H1 (cell line): ENCODE measurements at regions not wholly inside any gene's neighbourhood (a gene's known extent, or its start where the extent isn't known, plus 50 kb on each side); places are given as distances from the start of the nearest gene placed in this dataset.

Experiments
- CTCF ChIA-PET: fragments of 300-600 bp; sonication (Branson Sonifier 250); formaldehyde crosslinking; loops from one replicate; lab custom pipeline; 2021; ENCODE audit not compliant: partially characterized antibody; lab: Charles Lee
- POLR2A ChIA-PET: fragments of 300-600 bp; sonication (Branson Sonifier 250); formaldehyde crosslinking; loops from one replicate; lab custom pipeline; 2021; ENCODE audit warnings: inconsistent platforms; ENCODE audit not compliant: partially characterized antibody; lab: Charles Lee
- DNase-seq, 2 experiments: peaks; one replicate each; pipeline versions ENCODE4 v3.0.0 to v3.0.0-alpha.2; 2010 to 2022; ENCODE audit warnings: low spot score in 2 of 2, low read depth in 1 of 2, mixed read lengths in 1 of 2
- FAIRE-seq: peaks from 2 replicates; lab custom pipeline; 2011; peaks lifted over from hg19 to GRCh38; lab: Jason Lieb, UNC
- H2AFZ ChIP-seq: 2 replicates; pipeline ENCODE4 v1.8.1; 2012; ENCODE audit warnings: low read length, inconsistent platforms
- H2AK5ac ChIP-seq: 2 replicates; pipeline ENCODE4 v1.6.1; 2013; ENCODE audit warnings: low read depth, low read length
- H2BK120ac ChIP-seq: replicated peaks from 2 replicates; pipeline ENCODE3; 2013; ENCODE audit warnings: low read depth, low read length, inconsistent platforms
- H2BK12ac ChIP-seq: 2 replicates; pipeline ENCODE4 v1.6.1; 2013; ENCODE audit warnings: low read depth, low read length
- H2BK15ac ChIP-seq: 2 replicates; pipeline ENCODE4 v1.6.1; 2013; ENCODE audit warnings: low read length
- H2BK20ac ChIP-seq: 2 replicates; pipeline ENCODE4 v1.6.1; 2013; ENCODE audit warnings: low read length
- H2BK5ac ChIP-seq: 2 replicates; pipeline ENCODE4 v1.6.1; 2013; ENCODE audit warnings: low read depth, low read length
- H3K14ac ChIP-seq: 2 replicates; pipeline ENCODE4 v1.6.1; 2013; ENCODE audit warnings: inconsistent platforms; ENCODE audit not compliant: insufficient read length
- H3K18ac ChIP-seq: 2 replicates; pipeline ENCODE4 v1.6.1; 2013; ENCODE audit warnings: low read length; ENCODE audit errors: extremely low read depth
- H3K23ac ChIP-seq: 2 replicates; pipeline ENCODE4 v1.6.1; 2013; ENCODE audit warnings: inconsistent platforms; ENCODE audit not compliant: insufficient read length
- H3K23me2 ChIP-seq: 2 replicates; pipeline ENCODE4 v1.6.1; 2013; ENCODE audit warnings: low read depth, low read length
- H3K27ac ChIP-seq: 2 replicates; pipeline ENCODE4 v1.6.1; 2011; ENCODE audit warnings: low read depth, low read length, inconsistent platforms
- H3K27me3 ChIP-seq, 4 experiments: replicated peaks in 1 of 4; 1 replicate in 1 of 4; 2 replicates in 3 of 4; pipeline versions ENCODE4 v1.6.1 to v1.8.1; 2011 to 2013; ENCODE audit warnings: low read length in 3 of 4, mild to moderate bottlenecking in 3 of 4, inconsistent platforms in 2 of 4, mixed read lengths in 2 of 4, moderate library complexity in 1 of 4; ENCODE audit not compliant: control insufficient read depth in 3 of 4, insufficient read depth in 3 of 4; ENCODE audit errors: extremely low read depth in 1 of 4
- H3K36me3 ChIP-seq, 4 experiments: 2 replicates each; pipeline versions ENCODE4 v1.6.1 to v1.8.1; 2011 to 2013; ENCODE audit warnings: mild to moderate bottlenecking in 4 of 4, low read length in 3 of 4, moderate library complexity in 2 of 4, control low read depth in 1 of 4, inconsistent platforms in 1 of 4; ENCODE audit not compliant: insufficient read depth in 4 of 4, control insufficient read depth in 2 of 4
- H3K4ac ChIP-seq: replicated peaks from 2 replicates; pipeline ENCODE3; 2013; ENCODE audit warnings: low read length, low read depth, mixed read lengths, inconsistent platforms; ENCODE audit not compliant: insufficient read length
- H3K4me1 ChIP-seq, 4 experiments: replicated peaks in 1 of 4; 1 replicate in 1 of 4; 2 replicates in 3 of 4; pipeline versions ENCODE4 v1.6.1 to v1.8.1; 2011 to 2013; ENCODE audit warnings: low read length in 3 of 4, inconsistent platforms in 2 of 4, mixed read lengths in 1 of 4; ENCODE audit not compliant: insufficient read depth in 4 of 4, control insufficient read depth in 3 of 4
- H3K4me2 ChIP-seq, 2 experiments: 2 replicates each; pipeline versions ENCODE4 v1.6.1 to v1.8.1; 2011 to 2013; ENCODE audit warnings: low read depth in 2 of 2, low read length in 2 of 2, control low read depth in 1 of 2, inconsistent platforms in 1 of 2, mild to moderate bottlenecking in 1 of 2; ENCODE audit not compliant: insufficient read depth in 1 of 2
- H3K4me3 ChIP-seq, 4 experiments: fragments of 200-600, 300-600 bp in 1 of 4; sonication (generic), shearing (Covaris generic), sonication (Bioruptor Twin) in 1 of 4; 2 replicates each; pipeline versions ENCODE4 v1.5.1 to v1.8.1; 2011 to 2016; ENCODE audit warnings: low read length in 4 of 4, low read depth in 3 of 4, control low read depth in 2 of 4, inconsistent platforms in 2 of 4, mild to moderate bottlenecking in 2 of 4, mixed read lengths in 1 of 4, moderate library complexity in 1 of 4; ENCODE audit not compliant: insufficient read depth in 2 of 4; ENCODE audit errors: extremely low read depth in 1 of 4
- H3K56ac ChIP-seq: replicated peaks from 2 replicates; pipeline ENCODE3; 2013; ENCODE audit warnings: low read depth, mild to moderate bottlenecking, mixed read lengths, low read length, inconsistent platforms; ENCODE audit not compliant: insufficient read length
- H3K79me1 ChIP-seq: 2 replicates; pipeline ENCODE4 v1.6.1; 2013; ENCODE audit warnings: low read depth, low read length, control low read depth
- H3K79me2 ChIP-seq, 2 experiments: 2 replicates each; pipeline versions ENCODE4 v1.6.1 to v1.8.1; 2012 to 2013; ENCODE audit warnings: low read length in 2 of 2, mild to moderate bottlenecking in 2 of 2, inconsistent platforms in 1 of 2; ENCODE audit not compliant: insufficient read depth in 2 of 2, control insufficient read depth in 1 of 2
- H3K9ac ChIP-seq, 4 experiments: replicated peaks in 1 of 4; 1 replicate in 1 of 4; 2 replicates in 3 of 4; pipeline versions ENCODE4 v1.6.1 to v1.8.1; 2011 to 2013; ENCODE audit warnings: low read depth in 3 of 4, low read length in 3 of 4, control low read depth in 2 of 4, mild to moderate bottlenecking in 2 of 4, moderate library complexity in 2 of 4, inconsistent platforms in 1 of 4; ENCODE audit errors: extremely low read depth in 1 of 4
- H3K9me3 ChIP-seq, 2 experiments: 2 replicates each; pipeline versions ENCODE4 v1.6.1 to v1.8.1; 2012 to 2013; ENCODE audit warnings: mild to moderate bottlenecking in 2 of 2, moderate library complexity in 2 of 2, control low read depth in 1 of 2, inconsistent platforms in 1 of 2, low read depth in 1 of 2, low read length in 1 of 2, mixed read lengths in 1 of 2; ENCODE audit not compliant: insufficient read depth in 2 of 2
- H4K20me1 ChIP-seq, 2 experiments: replicated peaks in 1 of 2; 2 replicates each; pipeline versions ENCODE3 to v1.8.1; 2011 to 2013; ENCODE audit warnings: inconsistent platforms in 2 of 2, low read length in 2 of 2, mild to moderate bottlenecking in 1 of 2; ENCODE audit not compliant: insufficient read depth in 2 of 2, control insufficient read depth in 1 of 2
- H4K5ac ChIP-seq: 2 replicates; pipeline ENCODE4 v1.6.1; 2013; ENCODE audit warnings: low read length, low read depth, mixed read lengths, inconsistent platforms; ENCODE audit not compliant: insufficient read length
- H4K8ac ChIP-seq: 2 replicates; pipeline ENCODE4 v1.8.0; 2013; ENCODE audit warnings: mild to moderate bottlenecking, moderate library complexity, low read length, inconsistent platforms; ENCODE audit not compliant: insufficient read depth; ENCODE audit errors: extremely low read depth
- H4K91ac ChIP-seq: replicated peaks from 2 replicates; pipeline ENCODE3; 2013; ENCODE audit warnings: low read length, mixed read lengths, inconsistent platforms; ENCODE audit not compliant: insufficient read length
- FOSL1 ChIP-seq: IDR thresholded peaks from 2 replicates; pipeline ENCODE4 v1.6.1; 2011; ENCODE audit warnings: mild to moderate bottlenecking, low read depth, low read length, moderate library complexity; ENCODE audit not compliant: insufficient read depth
- RAD21 ChIP-seq, 2 experiments: IDR thresholded peaks in 1 of 2; conservative IDR thresholded peaks in 1 of 2; 2 replicates each; pipeline ENCODE4 v1.6.1; 2011; ENCODE audit warnings: low read depth in 2 of 2, low read length in 2 of 2, improper control_type of control experiment in 1 of 2, inconsistent platforms in 1 of 2, mild to moderate bottlenecking in 1 of 2, moderate library complexity in 1 of 2
- WGBS, 2 experiments: shearing (Covaris generic) in 1 of 2; methylation state at CpG; one replicate each; pipeline versions ENCODE4 v1.1.6 to v1.1.7; 2013 to 2015; ENCODE audit warnings: low lambda C conversion rate in 2 of 2, mixed read lengths in 2 of 2, inconsistent platforms in 1 of 2, low coverage in 1 of 2, missing lambda C conversion rate in 1 of 2; ENCODE audit not compliant: insufficient replicate concordance in 2 of 2, insufficient coverage in 1 of 2, insufficient read length in 1 of 2; ENCODE audit errors: extremely low coverage in 1 of 2, missing lambda C conversion rate in 1 of 2; 5-methylcytosine and 5-hydroxymethylcytosine counted together
- TF ChIP-seq, protein P1 (sequence below), 3 experiments: IDR thresholded peaks; 1 replicate in 2 of 3; 2 replicates in 1 of 3; pipeline versions ENCODE4 v1.5.1 to v1.6.1; 2011; ENCODE audit warnings: low read length in 3 of 3, mild to moderate bottlenecking in 3 of 3, inconsistent platforms in 2 of 3, low read depth in 1 of 3, moderate library complexity in 1 of 3; ENCODE audit not compliant: insufficient read depth in 1 of 3; ENCODE audit errors: control extremely low read depth in 1 of 3

DNA sequence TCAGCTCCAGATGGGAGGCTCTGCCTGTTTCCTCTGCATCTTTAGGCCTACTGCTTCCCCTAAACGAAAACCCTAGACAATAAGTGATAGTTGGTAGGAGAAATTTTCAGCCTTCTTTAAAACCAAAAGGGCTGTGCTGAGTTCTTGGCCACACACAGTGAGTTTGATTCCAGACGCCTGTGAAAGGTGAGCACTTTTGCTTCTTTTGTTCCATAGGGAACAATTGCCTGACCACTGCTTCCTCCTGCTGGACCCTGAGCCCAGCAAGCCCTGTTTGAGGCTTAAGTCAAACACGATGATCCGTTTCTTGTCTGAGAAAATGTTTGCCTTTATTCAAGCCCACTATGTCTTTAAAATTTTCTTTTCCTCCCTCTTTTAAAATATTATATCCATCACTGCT is 493.9 kb downstream of the ZIC1 start:
- Histone ChIP-seq H3K79me1 (no peaks in the 10 kb centered on the region), H2BK20ac (0 out of 2 replicates have a peak overlapping the region, but pooled peaks have one; percentile 25), H3K9me3 (peaks cover 0 to 6% of the 10 kb centered on the region in 2 experiments; a peak in 1 of 4 replicates), H2BK120ac (no peak overlapping the region), H3K4me3 (no peak overlapping the region), H3K23me2 (no peaks in the 10 kb centered on the region), H2BK5ac (no peak overlapping the region), H4K8ac (no peak overlapping the region), H2AFZ (peak overlapping the region; percentile 99), H4K91ac (no peak overlapping the region), H3K79me2 (no peaks in the 10 kb centered on the region), H3K9ac (no peak overlapping the region), H3K27ac (no peak overlapping the region), H2BK12ac (no peak overlapping the region), H3K4ac (no peak overlapping the region), H3K27me3 (no peaks in the 10 kb centered on the region), H3K4me1 (no peaks in the 10 kb centered on the region; a peak in 1 of 7 replicates), H3K18ac (no peak overlapping the region), H3K36me3 (no peaks in the 10 kb centered on the region), H4K20me1 (no peaks in the 10 kb centered on the region), H2BK15ac (no peak overlapping the region), H3K23ac (no peak overlapping the region), H2AK5ac (no peak overlapping the region), H4K5ac (no peak overlapping the region), H3K4me2 (no peak overlapping the region; a peak in 1 of 4 replicates), H3K56ac (no peak overlapping the region), H3K14ac (no peak overlapping the region)
- peak; percentile 62 for FAIRE-seq
- CTCF ChIA-PET, result interaction anchor here (1.7 kb wide), 1 partner anchor 23 kb away, joined by 4 read pairs; no protein-coding TSS in a partner anchor
- POLR2A ChIA-PET, result no interaction called here
- 71% methylated on average over 4 of the region's 4 CpGs; no CpG with 5 or more reads in 1 of the 2 experiments for WGBS, 2 experiments
- DNase-seq, result peak in 1 of 2 experiments; percentile 46
- no peak for TF ChIP-seq FOSL1
- TF ChIP-seq, protein P1, sequence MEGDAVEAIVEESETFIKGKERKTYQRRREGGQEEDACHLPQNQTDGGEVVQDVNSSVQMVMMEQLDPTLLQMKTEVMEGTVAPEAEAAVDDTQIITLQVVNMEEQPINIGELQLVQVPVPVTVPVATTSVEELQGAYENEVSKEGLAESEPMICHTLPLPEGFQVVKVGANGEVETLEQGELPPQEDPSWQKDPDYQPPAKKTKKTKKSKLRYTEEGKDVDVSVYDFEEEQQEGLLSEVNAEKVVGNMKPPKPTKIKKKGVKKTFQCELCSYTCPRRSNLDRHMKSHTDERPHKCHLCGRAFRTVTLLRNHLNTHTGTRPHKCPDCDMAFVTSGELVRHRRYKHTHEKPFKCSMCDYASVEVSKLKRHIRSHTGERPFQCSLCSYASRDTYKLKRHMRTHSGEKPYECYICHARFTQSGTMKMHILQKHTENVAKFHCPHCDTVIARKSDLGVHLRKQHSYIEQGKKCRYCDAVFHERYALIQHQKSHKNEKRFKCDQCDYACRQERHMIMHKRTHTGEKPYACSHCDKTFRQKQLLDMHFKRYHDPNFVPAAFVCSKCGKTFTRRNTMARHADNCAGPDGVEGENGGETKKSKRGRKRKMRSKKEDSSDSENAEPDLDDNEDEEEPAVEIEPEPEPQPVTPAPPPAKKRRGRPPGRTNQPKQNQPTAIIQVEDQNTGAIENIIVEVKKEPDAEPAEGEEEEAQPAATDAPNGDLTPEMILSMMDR (IDR thresholded peaks at IDR 0.05; ENCODE audit: control extremely low read depth in 1 of 3, insufficient read depth in 1 of 3, low read depth in 1 of 3, low read length in 3 of 3), result peak in 1 of 3 experiments; percentile 16; a peak in 1 of 4 replicates
- peak; percentile 28 to 37; a peak in 3 of 4 replicates for TF ChIP-seq RAD21 (IDR thresholded peaks at IDR 0.05 in 1 of 2, conservative IDR thresholded peaks at IDR 0.05 in 1 of 2; ENCODE audit: low read depth in 2 of 2, low read length in 2 of 2)
- TF ChIP-seq, all 59 proteins: peak for 2
